HG02943 (cell line): ENCODE measurements at regions not wholly inside any gene's neighbourhood (a gene's known extent, or its start where the extent isn't known, plus 50 kb on each side); places are given as distances from the start of the nearest gene placed in this dataset.
"Not testable (repeated sequence)": the region's sequence is repeated elsewhere in the genome, so short reads cannot be mapped to it uniquely, and the experiment has no call there.

Source experiments
- ATAC-seq: cut with Tn5 transposase; IDR thresholded peaks from one replicate; pipeline ENCODE4 v1.9.1; 2021; ENCODE audit warnings: mild to moderate bottlenecking, low read depth, moderate library complexity; ENCODE audit not compliant: unreplicated experiment

GRCh38 chr15:22303112-22303511 is 155.6 kb upstream of the GOLGA6L22 start:
- ATAC-seq: not testable (repeated sequence)
